Astrocyte of the cerebellum (primary cell): ENCODE measurements at regions not wholly inside any gene's neighbourhood (a gene's known extent, or its start where the extent isn't known, plus 50 kb on each side); places are given as distances from the start of the nearest gene placed in this dataset.

Experiments used
- DNase-seq: peaks from one replicate; pipeline ENCODE4 v3.0.0-alpha.2; 2011; ENCODE audit warnings: low read depth
- H3K4me3 ChIP-seq: 2 replicates; pipeline ENCODE4 v1.5.1; 2011; ENCODE audit warnings: mild to moderate bottlenecking, low read depth, low read length, moderate library complexity
- in situ Hi-C: cut with HindIII; loops from 2 replicates; pipeline ENCODE4 v1.10.0; 2017; ENCODE audit warnings: low sequenced_read_pairs
- TF ChIP-seq, protein P1 (sequence below): IDR thresholded peaks from 2 replicates; pipeline ENCODE4 v1.5.1; 2012; ENCODE audit warnings: low read length, low read depth, moderate library complexity, mild to moderate bottlenecking; ENCODE audit errors: missing control alignments

DNA sequence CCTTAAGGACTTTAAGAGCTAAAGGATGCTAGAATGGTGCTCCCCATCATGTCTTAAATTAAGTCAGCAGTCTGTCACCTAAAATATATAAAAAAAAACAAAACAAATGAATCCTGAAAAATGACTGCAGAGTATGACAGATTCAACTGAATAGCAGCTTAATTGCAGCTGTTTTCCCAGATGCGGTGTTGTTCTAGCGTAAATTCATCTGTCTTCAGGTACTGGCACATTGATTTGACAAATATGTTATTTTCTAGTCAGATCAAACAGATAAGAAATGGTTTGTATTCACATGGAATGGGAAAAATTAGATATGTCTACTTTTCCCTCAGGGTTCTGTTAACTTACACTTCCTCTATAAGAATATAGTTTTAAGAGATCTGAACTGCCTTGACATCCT, 211.7 kb downstream of the NAF1 start:
- DNase-seq = no peak
- TF ChIP-seq, protein P1, sequence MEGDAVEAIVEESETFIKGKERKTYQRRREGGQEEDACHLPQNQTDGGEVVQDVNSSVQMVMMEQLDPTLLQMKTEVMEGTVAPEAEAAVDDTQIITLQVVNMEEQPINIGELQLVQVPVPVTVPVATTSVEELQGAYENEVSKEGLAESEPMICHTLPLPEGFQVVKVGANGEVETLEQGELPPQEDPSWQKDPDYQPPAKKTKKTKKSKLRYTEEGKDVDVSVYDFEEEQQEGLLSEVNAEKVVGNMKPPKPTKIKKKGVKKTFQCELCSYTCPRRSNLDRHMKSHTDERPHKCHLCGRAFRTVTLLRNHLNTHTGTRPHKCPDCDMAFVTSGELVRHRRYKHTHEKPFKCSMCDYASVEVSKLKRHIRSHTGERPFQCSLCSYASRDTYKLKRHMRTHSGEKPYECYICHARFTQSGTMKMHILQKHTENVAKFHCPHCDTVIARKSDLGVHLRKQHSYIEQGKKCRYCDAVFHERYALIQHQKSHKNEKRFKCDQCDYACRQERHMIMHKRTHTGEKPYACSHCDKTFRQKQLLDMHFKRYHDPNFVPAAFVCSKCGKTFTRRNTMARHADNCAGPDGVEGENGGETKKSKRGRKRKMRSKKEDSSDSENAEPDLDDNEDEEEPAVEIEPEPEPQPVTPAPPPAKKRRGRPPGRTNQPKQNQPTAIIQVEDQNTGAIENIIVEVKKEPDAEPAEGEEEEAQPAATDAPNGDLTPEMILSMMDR = no peak
- in situ Hi-C loops = no loop called here
- no peak overlapping the region for H3K4me3 ChIP-seq

DNA sequence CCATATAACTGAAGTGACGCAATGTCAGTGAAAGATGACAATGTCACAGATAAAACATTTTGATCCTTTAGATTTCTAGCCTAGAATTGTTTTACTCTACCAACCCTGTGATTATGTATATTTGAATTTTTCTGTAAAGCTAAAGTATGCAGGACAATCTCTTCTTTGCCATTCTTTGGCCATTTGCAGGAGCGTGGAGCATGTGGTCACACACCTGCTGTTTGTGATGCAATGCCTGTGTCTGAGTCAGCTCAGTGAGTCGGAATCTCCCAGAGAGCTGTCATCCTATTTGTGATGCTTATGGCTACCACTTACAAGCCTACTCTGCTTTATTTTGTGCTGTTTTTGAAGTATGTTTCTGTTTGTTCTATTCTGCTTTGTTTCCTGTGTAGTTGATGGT, 214.5 kb downstream of the NAF1 start:
- peak; percentile 75 for DNase-seq
- TF ChIP-seq, protein P1 = no peak
- no peak overlapping the region for H3K4me3 ChIP-seq
- in situ Hi-C loops = no loop called here

DNA sequence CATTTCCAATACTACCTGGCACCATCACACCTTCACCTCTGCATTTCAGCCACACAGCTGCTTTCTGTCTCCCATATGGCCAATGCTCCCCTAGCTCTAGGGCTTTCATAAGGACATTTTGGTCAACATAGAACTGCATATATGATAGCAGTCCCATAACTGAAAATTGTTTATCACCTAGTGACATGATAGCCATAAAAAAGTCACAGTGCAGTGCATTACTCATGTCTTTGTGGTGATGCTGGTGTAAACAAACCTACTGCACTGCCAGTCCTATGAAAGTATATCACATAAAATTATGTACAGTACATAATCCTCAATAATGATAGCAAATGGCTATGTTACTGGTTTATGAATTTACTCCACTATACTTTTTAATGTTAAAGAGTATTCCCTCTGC, 221.0 kb downstream of the NAF1 start:
- TF ChIP-seq, protein P1 = no peak
- in situ Hi-C loops = no loop called here
- no peak overlapping the region for H3K4me3 ChIP-seq
- DNase-seq = no peak

DNA sequence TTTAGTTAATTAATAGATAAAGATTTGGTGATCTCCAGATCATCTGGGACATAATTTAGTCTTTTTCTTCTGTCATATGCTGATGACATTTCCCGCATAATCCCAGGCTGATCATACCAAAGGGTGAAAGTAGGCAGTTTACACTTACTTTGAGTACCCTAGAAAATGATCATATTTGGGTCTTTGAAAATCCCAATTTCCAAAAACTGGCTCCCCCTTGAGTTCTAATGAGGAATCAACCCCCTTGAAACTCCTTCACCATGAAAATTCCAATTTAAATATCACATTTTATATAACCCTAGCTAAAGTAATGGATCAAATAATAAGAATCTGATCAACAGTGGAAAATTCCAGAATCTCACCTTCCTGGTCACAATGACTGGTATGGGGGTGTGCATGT, 223.4 kb downstream of the NAF1 start:
- in situ Hi-C loops = no loop called here
- H3K4me3 ChIP-seq = no peak overlapping the region
- TF ChIP-seq, protein P1 = peak; percentile 7
- no peak for DNase-seq

GRCh38 chr4:162938738-162939485, 227.8 kb downstream of the NAF1 start:
- TF ChIP-seq, protein P1 = no peak
- in situ Hi-C loops = no loop called here
- DNase-seq = no peak

GRCh38 chr4:162935214-162935613, 231.5 kb downstream of the NAF1 start:
- no peak overlapping the region for H3K4me3 ChIP-seq
- in situ Hi-C loops = no loop called here

More at GRCh38 chr4:162938738-162939485, 227.8 kb downstream of the NAF1 start:
- no peak overlapping the region for H3K4me3 ChIP-seq

More at GRCh38 chr4:162935214-162935613, 231.5 kb downstream of the NAF1 start:
- no peak for DNase-seq
- TF ChIP-seq, protein P1 = no peak
